ENCODE measurements at regions not wholly inside any gene's neighbourhood (a gene's known extent, or its start where the extent isn't known, plus 50 kb on each side); places are given as distances from the start of the nearest gene placed in this dataset.
"Not testable (repeated sequence)": the region's sequence is repeated elsewhere in the genome, so short reads cannot be mapped to it uniquely, and the experiment has no call there.

GRCh38 chr5:67724412-67725135, 491.0 kb upstream of the PIK3R1 start:
- intact Hi-C loops (cut with DNase I), result no loop called here

GRCh38 chr5:67723873-67724272, 491.7 kb upstream of the PIK3R1 start:
- 83% methylated on average over 1 of the region's 1 CpG for WGBS
- DNase-seq (no peak), ATAC-seq (no peak)
- Histone ChIP-seq H3K27me3 (ENCODE audit: control insufficient read depth, insufficient read depth) (no peaks in the 10 kb centered on the region), H3K9me3 (ENCODE audit: control insufficient read depth, low read length) (no peaks in the 10 kb centered on the region), H3K4me1 (ENCODE audit: control insufficient read depth, insufficient read depth, low read length) (no peaks in the 10 kb centered on the region), H3K27ac (ENCODE audit: low read length) (no peak overlapping the region), H3K4me3 (ENCODE audit: low read length) (no peak overlapping the region)
- intact Hi-C loops (cut with DNase I), result no loop called here

More at GRCh38 chr5:67724412-67725135, 491.0 kb upstream of the PIK3R1 start:
- Histone ChIP-seq H3K27me3 (ENCODE audit: control insufficient read depth, insufficient read depth) (no peaks in the 10 kb centered on the region), H3K4me1 (ENCODE audit: control insufficient read depth, insufficient read depth, low read length) (no peaks in the 10 kb centered on the region), H3K4me3 (ENCODE audit: low read length) (no peak overlapping the region), H3K27ac (ENCODE audit: low read length) (no peak overlapping the region), H3K9me3 (ENCODE audit: control insufficient read depth, low read length) (no peaks in the 10 kb centered on the region)
- peak in 1 of 3 donors; percentile 18 for DNase-seq
- no peak for ATAC-seq
- 70% methylated on average over 4 of the region's 4 CpGs for WGBS

- H3K9me3 ChIP-seq (ENCODE audit: control insufficient read depth, low read length); H3K27ac ChIP-seq (ENCODE audit: low read length); DNase-seq; H3K4me1 ChIP-seq (ENCODE audit: control insufficient read depth, insufficient read depth, low read length); intact Hi-C loops (cut with DNase I); H3K4me3 ChIP-seq (ENCODE audit: low read length); ATAC-seq; H3K27me3 ChIP-seq (ENCODE audit: control insufficient read depth, insufficient read depth): not testable (repeated sequence)
- WGBS, result 98% methylated on average over 2 of the region's 2 CpGs
Measured at GRCh38 chr5:67722582-67722981, 493.0 kb upstream of the PIK3R1 start.

GRCh38 chr5:67720162-67720772, 495.3 kb upstream of the PIK3R1 start:
- DNase-seq (no peak), ATAC-seq (no peak)
- Histone ChIP-seq H3K27me3 (ENCODE audit: control insufficient read depth, insufficient read depth) (no peaks in the 10 kb centered on the region), H3K27ac (ENCODE audit: low read length) (no peak overlapping the region), H3K4me3 (ENCODE audit: low read length) (no peak overlapping the region), H3K4me1 (ENCODE audit: control insufficient read depth, insufficient read depth, low read length) (no peaks in the 10 kb centered on the region), H3K9me3 (ENCODE audit: control insufficient read depth, low read length) (no peaks in the 10 kb centered on the region)
- 95% methylated on average over 2 of the region's 2 CpGs for WGBS
- intact Hi-C loops (cut with DNase I), result no loop called here

- H3K9me3 ChIP-seq (ENCODE audit: control insufficient read depth, low read length), result no peaks in the 10 kb centered on the region
- intact Hi-C loops (cut with DNase I), result no loop called here
- DNase-seq (no peak), ATAC-seq (no peak)
- peaks cover 3% of the 10 kb centered on the region for H3K4me1 ChIP-seq (ENCODE audit: control insufficient read depth, insufficient read depth, low read length)
- no peak overlapping the region for H3K4me3 ChIP-seq (ENCODE audit: low read length)
- no peaks in the 10 kb centered on the region for H3K27me3 ChIP-seq (ENCODE audit: control insufficient read depth, insufficient read depth)
- H3K27ac ChIP-seq (ENCODE audit: low read length), result no peak overlapping the region
Measured at GRCh38 chr5:67702008-67702407, 505.4 kb upstream of the CD180 start.

GRCh38 chr5:67699560-67699959, 503.0 kb upstream of the CD180 start:
- no peaks in the 10 kb centered on the region for H3K9me3 ChIP-seq (ENCODE audit: control insufficient read depth, low read length)
- H3K27me3 ChIP-seq (ENCODE audit: control insufficient read depth, insufficient read depth), result no peaks in the 10 kb centered on the region
- no peak overlapping the region for H3K27ac ChIP-seq (ENCODE audit: low read length)
- DNase-seq (no peak), ATAC-seq (peak in 1 of 2 donors; percentile 68)
- intact Hi-C loops (cut with DNase I), result loop anchor here in 1 of 4 donors (10.0 kb wide), 1 partner anchor 105 kb away; no protein-coding TSS in a partner anchor
- H3K4me1 ChIP-seq (ENCODE audit: control insufficient read depth, insufficient read depth, low read length), result peaks cover 5% of the 10 kb centered on the region
- no peak overlapping the region for H3K4me3 ChIP-seq (ENCODE audit: low read length)

GRCh38 chr5:67696446-67696845, 499.8 kb upstream of the CD180 start:
- H3K4me1 ChIP-seq (ENCODE audit: control insufficient read depth, insufficient read depth, low read length), result peaks cover 5% of the 10 kb centered on the region
- H3K4me3 ChIP-seq (ENCODE audit: low read length), result no peak overlapping the region
- no peaks in the 10 kb centered on the region for H3K9me3 ChIP-seq (ENCODE audit: control insufficient read depth, low read length)
- DNase-seq (no peak), ATAC-seq (no peak)
- WGBS, result 100% methylated on average over 1 of the region's 1 CpG
- intact Hi-C loops (cut with DNase I), result loop anchor here in 1 of 4 donors (10.0 kb wide), 1 partner anchor 108 kb away; no protein-coding TSS in a partner anchor
- H3K27ac ChIP-seq (ENCODE audit: low read length), result no peak overlapping the region
- no peaks in the 10 kb centered on the region for H3K27me3 ChIP-seq (ENCODE audit: control insufficient read depth, insufficient read depth)

GRCh38 chr5:67695369-67695768, 498.8 kb upstream of the CD180 start:
- ATAC-seq (no peak), DNase-seq (no peak)
- intact Hi-C loops (cut with DNase I), result loop anchor here in 1 of 4 donors (10.0 kb wide), 1 partner anchor 109 kb away; no protein-coding TSS in a partner anchor
- 84% methylated on average over 1 of the region's 1 CpG for WGBS
- no peak overlapping the region for H3K4me3 ChIP-seq (ENCODE audit: low read length)
- H3K27me3 ChIP-seq (ENCODE audit: control insufficient read depth, insufficient read depth), result no peaks in the 10 kb centered on the region
- no peaks in the 10 kb centered on the region for H3K9me3 ChIP-seq (ENCODE audit: control insufficient read depth, low read length)
- peaks cover 5% of the 10 kb centered on the region for H3K4me1 ChIP-seq (ENCODE audit: control insufficient read depth, insufficient read depth, low read length)
- H3K27ac ChIP-seq (ENCODE audit: low read length), result peak overlapping the region; percentile 58

GRCh38 chr5:67694810-67695191, 498.2 kb upstream of the CD180 start:
- H3K4me1 ChIP-seq (ENCODE audit: control insufficient read depth, insufficient read depth, low read length), result peaks cover 5% of the 10 kb centered on the region
- 77% methylated on average over 3 of the region's 3 CpGs for WGBS
- DNase-seq (no peak), ATAC-seq (no peak)
- no peaks in the 10 kb centered on the region for H3K27me3 ChIP-seq (ENCODE audit: control insufficient read depth, insufficient read depth)
- H3K27ac ChIP-seq (ENCODE audit: low read length), result no peak overlapping the region
- H3K4me3 ChIP-seq (ENCODE audit: low read length), result no peak overlapping the region
- H3K9me3 ChIP-seq (ENCODE audit: control insufficient read depth, low read length), result no peaks in the 10 kb centered on the region
- intact Hi-C loops (cut with DNase I), result loop anchor here in 1 of 4 donors (10.0 kb wide), 1 partner anchor 110 kb away; no protein-coding TSS in a partner anchor

GRCh38 chr5:67693956-67694809, 497.6 kb upstream of the CD180 start:
- 32% methylated on average over 6 of the region's 6 CpGs for WGBS
- Histone ChIP-seq H3K4me3 (ENCODE audit: low read length) (no peak overlapping the region), H3K27me3 (ENCODE audit: control insufficient read depth, insufficient read depth) (no peaks in the 10 kb centered on the region), H3K9me3 (ENCODE audit: control insufficient read depth, low read length) (no peaks in the 10 kb centered on the region), H3K4me1 (ENCODE audit: control insufficient read depth, insufficient read depth, low read length) (peaks cover 2% of the 10 kb centered on the region), H3K27ac (ENCODE audit: low read length) (peak overlapping the region; percentile 70)
- DNase-seq (peak; percentile 68 to 88 (median 77)), ATAC-seq (peak; percentile 98)
- intact Hi-C loops (cut with DNase I), result loop anchor here in 1 of 4 donors (10.0 kb wide), 1 partner anchor 111 kb away; no protein-coding TSS in a partner anchor

- no peak for ATAC-seq
- WGBS, result 54% methylated on average over 1 of the region's 1 CpG
- no peaks in the 10 kb centered on the region for H3K27me3 ChIP-seq (ENCODE audit: control insufficient read depth, insufficient read depth)
Measured at GRCh38 chr5:67686746-67687145, 490.1 kb upstream of the CD180 start.

More at GRCh38 chr5:67686746-67687145, 490.1 kb upstream of the CD180 start:
- Histone ChIP-seq H3K27ac (ENCODE audit: low read length) (no peak overlapping the region), H3K4me1 (ENCODE audit: control insufficient read depth, insufficient read depth, low read length) (no peaks in the 10 kb centered on the region), H3K9me3 (ENCODE audit: control insufficient read depth, low read length) (no peaks in the 10 kb centered on the region), H3K4me3 (ENCODE audit: low read length) (no peak overlapping the region)
- intact Hi-C loops (cut with DNase I), result no loop called here
- no peak for DNase-seq

Data from right cardiac atrium (tissue), 5 donors.